G401 (cell line): ENCODE measurements at regions not wholly inside any gene's neighbourhood (a gene's known extent, or its start where the extent isn't known, plus 50 kb on each side); places are given as distances from the start of the nearest gene placed in this dataset.
"Not testable (repeated sequence)": the region's sequence is repeated elsewhere in the genome, so short reads cannot be mapped to it uniquely, and the experiment has no call there.

Experiments
- DNase-seq: peaks from one replicate; pipeline ENCODE4 v3.0.0-alpha.2; 2015; ENCODE audit warnings: low spot score
- in situ Hi-C: cut with HindIII; loops from 2 replicates; pipeline ENCODE4 v1.10.0; 2016; ENCODE audit warnings: low sequenced_read_pairs, mixed read lengths

GRCh38 chr6:147664092-147664491, 155.6 kb downstream of the SAMD5 start:
- in situ Hi-C loops: no loop called here
- no peak for DNase-seq

GRCh38 chr6:147666255-147666654, 157.8 kb downstream of the SAMD5 start:
- in situ Hi-C loops: no loop called here
- no peak for DNase-seq

- in situ Hi-C loops: no loop called here
- DNase-seq: no peak
Measured at GRCh38 chr6:147667082-147667481, 158.6 kb downstream of the SAMD5 start.

- in situ Hi-C loops: no loop called here
- no peak for DNase-seq
Measured at GRCh38 chr6:147674099-147674498, 165.6 kb downstream of the SAMD5 start.

- in situ Hi-C loops: no loop called here
- DNase-seq: no peak
Measured at GRCh38 chr6:147674794-147675193, 166.3 kb downstream of the SAMD5 start.

GRCh38 chr6:147675281-147675680, 166.8 kb downstream of the SAMD5 start:
- in situ Hi-C loops: no loop called here
- DNase-seq: no peak

- in situ Hi-C loops: no loop called here
- no peak for DNase-seq
Measured at GRCh38 chr6:147676495-147677199, 168.2 kb downstream of the SAMD5 start.

GRCh38 chr6:147677647-147678046, 169.2 kb downstream of the SAMD5 start:
- in situ Hi-C loops: no loop called here
- DNase-seq: no peak

GRCh38 chr6:147678253-147678652, 169.8 kb downstream of the SAMD5 start:
- DNase-seq: no peak
- in situ Hi-C loops: no loop called here

- DNase-seq: no peak
- in situ Hi-C loops: no loop called here
Measured at GRCh38 chr6:147684906-147685305, 176.4 kb downstream of the SAMD5 start.

- in situ Hi-C loops: no loop called here
Measured at GRCh38 chr6:147689398-147689797, 180.9 kb downstream of the SAMD5 start.

GRCh38 chr6:147691446-147691845, 183.0 kb downstream of the SAMD5 start:
- in situ Hi-C loops: no loop called here

More at GRCh38 chr6:147689398-147689797, 180.9 kb downstream of the SAMD5 start:
- DNase-seq: no peak

GRCh38 chr6:147693181-147693580, 184.7 kb downstream of the SAMD5 start:
- in situ Hi-C loops: no loop called here
- no peak for DNase-seq

More at GRCh38 chr6:147691446-147691845, 183.0 kb downstream of the SAMD5 start:
- DNase-seq: no peak

- DNase-seq, in situ Hi-C loops: not testable (repeated sequence)
Measured at GRCh38 chr6:147694556-147694955, 186.1 kb downstream of the SAMD5 start.

GRCh38 chr6:147695819-147696218, 187.3 kb downstream of the SAMD5 start:
- in situ Hi-C loops: no loop called here

GRCh38 chr6:147699140-147699539, 190.7 kb downstream of the SAMD5 start:
- in situ Hi-C loops: no loop called here
- no peak for DNase-seq

More at GRCh38 chr6:147695819-147696218, 187.3 kb downstream of the SAMD5 start:
- DNase-seq: no peak

GRCh38 chr6:147699637-147700036, 191.1 kb downstream of the SAMD5 start:
- DNase-seq: no peak
- in situ Hi-C loops: no loop called here

- DNase-seq: no peak
- in situ Hi-C loops: no loop called here
Measured at GRCh38 chr6:147700436-147701209, 192.1 kb downstream of the SAMD5 start.

- in situ Hi-C loops: no loop called here
- no peak for DNase-seq
Measured at GRCh38 chr6:147704691-147705090, 196.2 kb downstream of the SAMD5 start.

GRCh38 chr6:147707524-147707923, 199.0 kb downstream of the SAMD5 start:
- in situ Hi-C loops: no loop called here
- no peak for DNase-seq

GRCh38 chr6:147708170-147708569, 199.7 kb downstream of the SAMD5 start:
- in situ Hi-C loops: no loop called here
- DNase-seq: no peak
